Duodenal mucosa (tissue), 2 donors: ENCODE measurements at regions not wholly inside any gene's neighbourhood (a gene's known extent, or its start where the extent isn't known, plus 50 kb on each side); places are given as distances from the start of the nearest gene placed in this dataset.

Experiments used
- H3K27ac ChIP-seq: one replicate; pipeline ENCODE4 v1.7.0; 2013; ENCODE audit warnings: low read depth, low read length
- H3K27me3 ChIP-seq, 2 donors: one replicate each; pipeline ENCODE4 v1.7.0; 2013; ENCODE audit warnings: low read length in 2 of 2, control low read depth in 1 of 2; ENCODE audit not compliant: insufficient read depth in 2 of 2, control insufficient read depth in 1 of 2
- H3K36me3 ChIP-seq, 2 donors: one replicate each; pipeline ENCODE4 v1.7.0; 2013; ENCODE audit warnings: low read length in 2 of 2, control low read depth in 1 of 2; ENCODE audit not compliant: insufficient read depth in 2 of 2, control insufficient read depth in 1 of 2
- H3K4me1 ChIP-seq, 2 donors: one replicate each; pipeline ENCODE4 v1.7.0; 2013; ENCODE audit warnings: low read length in 2 of 2, control low read depth in 1 of 2; ENCODE audit not compliant: insufficient read depth in 2 of 2, control insufficient read depth in 1 of 2
- H3K4me3 ChIP-seq, 2 donors: one replicate each; pipeline ENCODE4 v1.7.0; 2013; ENCODE audit warnings: low read length in 2 of 2, low read depth in 1 of 2
- H3K9ac ChIP-seq, 2 donors: one replicate each; pipeline ENCODE4 v1.7.0; 2013; ENCODE audit warnings: low read length in 2 of 2, low read depth in 1 of 2
- H3K9me3 ChIP-seq, 2 donors: one replicate each; pipeline ENCODE4 v1.7.0; 2013; ENCODE audit warnings: low read length in 2 of 2, control low read depth in 1 of 2; ENCODE audit not compliant: control insufficient read depth in 1 of 2

GRCh38 chr2:30366199-30366691, 80.8 kb upstream of the LCLAT1 start:
- Histone ChIP-seq H3K9me3 (no peaks in the 10 kb centered on the region), H3K9ac (no peak overlapping the region), H3K36me3 (no peaks in the 10 kb centered on the region), H3K4me3 (no peak overlapping the region), H3K27ac (no peak overlapping the region), H3K4me1 (no peaks in the 10 kb centered on the region), H3K27me3 (no peaks in the 10 kb centered on the region)

GRCh38 chr2:30367232-30368070, 79.6 kb upstream of the LCLAT1 start:
- H3K27ac ChIP-seq = no peak overlapping the region
- H3K9ac ChIP-seq = no peak overlapping the region
- H3K27me3 ChIP-seq = no peaks in the 10 kb centered on the region
- H3K36me3 ChIP-seq = no peaks in the 10 kb centered on the region
- peaks cover 0 to 5% of the 10 kb centered on the region in 2 donors for H3K4me1 ChIP-seq
- no peak overlapping the region for H3K4me3 ChIP-seq
- H3K9me3 ChIP-seq = no peaks in the 10 kb centered on the region

DNA sequence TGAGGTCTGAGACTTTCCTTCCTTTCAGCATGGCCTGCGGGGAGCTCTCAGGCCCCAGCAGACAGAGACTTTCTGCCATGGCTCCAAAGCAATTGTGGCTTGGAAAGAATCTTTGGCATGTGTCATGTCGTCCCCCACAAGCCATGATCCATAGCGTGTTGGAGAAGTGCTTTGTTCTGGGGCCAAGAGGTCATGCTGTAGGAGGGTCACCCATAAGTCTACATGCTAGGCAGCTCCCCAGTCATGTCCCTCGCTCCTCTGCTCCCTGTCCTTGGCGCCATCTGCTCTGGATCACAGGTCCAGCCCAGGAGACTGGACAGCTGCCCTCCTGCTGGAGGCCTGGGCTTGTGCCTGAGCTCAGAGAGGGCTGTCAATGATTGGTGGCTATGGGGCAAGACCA, 78.8 kb upstream of the LCLAT1 start:
- no peak overlapping the region for H3K4me3 ChIP-seq
- H3K4me1 ChIP-seq = peaks cover 0 to 5% of the 10 kb centered on the region in 2 donors
- H3K9ac ChIP-seq = no peak overlapping the region
- no peak overlapping the region for H3K27ac ChIP-seq
- no peaks in the 10 kb centered on the region for H3K9me3 ChIP-seq
- H3K27me3 ChIP-seq = no peaks in the 10 kb centered on the region
- H3K36me3 ChIP-seq = no peaks in the 10 kb centered on the region

- no peak overlapping the region for H3K27ac ChIP-seq
These were observed 75.9 kb upstream of the LCLAT1 start for GRCh38 chr2:30371028-30371689.

DNA sequence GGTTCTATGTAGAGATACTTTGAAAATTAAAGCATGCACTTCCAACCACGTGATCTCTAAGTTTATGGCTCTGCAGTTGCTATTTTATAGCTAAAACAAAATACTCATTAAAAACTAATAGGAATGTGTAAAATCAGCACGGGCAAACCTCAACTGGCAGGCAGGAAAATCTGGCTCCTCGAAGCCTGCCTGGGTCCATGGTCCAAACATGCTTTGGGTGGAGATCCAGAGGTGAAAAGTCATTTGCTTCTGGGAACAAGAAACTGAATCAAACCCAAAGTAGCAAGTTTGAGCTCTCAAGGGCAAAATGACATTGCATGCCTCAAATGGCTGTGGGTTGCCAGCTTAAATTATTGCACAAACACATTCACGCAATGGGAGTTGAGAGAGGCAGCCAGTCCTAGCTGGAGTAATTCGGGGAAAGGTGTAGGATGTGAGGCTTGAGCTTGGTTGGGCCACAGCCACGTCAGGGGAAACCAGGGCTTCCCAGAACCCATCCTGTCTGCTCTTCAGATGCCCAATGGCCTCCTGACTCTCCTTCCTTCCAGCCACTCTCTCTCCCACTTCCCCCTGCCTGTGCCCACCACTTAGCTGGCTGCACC, 75.2 kb upstream of the LCLAT1 start:
- Histone ChIP-seq H3K4me1 (peaks cover 0 to 5% of the 10 kb centered on the region in 2 donors), H3K27ac (no peak overlapping the region), H3K36me3 (no peaks in the 10 kb centered on the region), H3K9ac (no peak overlapping the region), H3K4me3 (no peak overlapping the region), H3K9me3 (no peaks in the 10 kb centered on the region), H3K27me3 (no peaks in the 10 kb centered on the region)

More at GRCh38 chr2:30371028-30371689, 75.9 kb upstream of the LCLAT1 start:
- H3K36me3 ChIP-seq = no peaks in the 10 kb centered on the region
- no peak overlapping the region for H3K4me3 ChIP-seq
- peaks cover 0 to 5% of the 10 kb centered on the region in 2 donors for H3K4me1 ChIP-seq
- no peaks in the 10 kb centered on the region for H3K9me3 ChIP-seq
- H3K9ac ChIP-seq = no peak overlapping the region
- H3K27me3 ChIP-seq = no peaks in the 10 kb centered on the region

DNA sequence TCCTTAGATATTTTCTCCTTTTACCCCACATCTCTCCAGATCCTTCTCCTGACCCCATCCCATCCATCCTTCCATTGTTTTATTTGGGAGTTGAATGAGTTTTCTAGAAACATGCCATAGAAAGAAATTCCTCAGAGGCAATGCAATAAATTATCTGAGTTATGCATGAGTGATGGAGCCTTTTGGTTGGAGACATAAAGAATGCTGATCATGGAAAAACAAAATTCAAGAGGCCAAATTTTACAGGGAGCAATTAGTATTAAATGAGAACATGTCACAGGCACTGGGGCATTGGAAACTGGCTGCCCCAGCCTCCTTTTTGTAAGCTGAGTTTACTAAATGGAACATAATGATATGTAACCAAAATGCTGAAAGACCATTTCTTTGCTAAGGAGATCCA, 74.2 kb upstream of the LCLAT1 start:
- H3K27me3 ChIP-seq = no peaks in the 10 kb centered on the region
- no peak overlapping the region for H3K9ac ChIP-seq
- H3K27ac ChIP-seq = no peak overlapping the region
- H3K4me1 ChIP-seq = peaks cover 0 to 5% of the 10 kb centered on the region in 2 donors
- no peaks in the 10 kb centered on the region for H3K9me3 ChIP-seq
- H3K4me3 ChIP-seq = no peak overlapping the region
- H3K36me3 ChIP-seq = no peaks in the 10 kb centered on the region

- Histone ChIP-seq H3K9me3 (no peaks in the 10 kb centered on the region), H3K9ac (no peak overlapping the region), H3K27me3 (no peaks in the 10 kb centered on the region), H3K4me1 (peaks cover 0 to 5% of the 10 kb centered on the region in 2 donors), H3K4me3 (no peak overlapping the region), H3K27ac (no peak overlapping the region), H3K36me3 (no peaks in the 10 kb centered on the region)
These were observed 73.2 kb upstream of the LCLAT1 start for GRCh38 chr2:30373881-30374302.

DNA sequence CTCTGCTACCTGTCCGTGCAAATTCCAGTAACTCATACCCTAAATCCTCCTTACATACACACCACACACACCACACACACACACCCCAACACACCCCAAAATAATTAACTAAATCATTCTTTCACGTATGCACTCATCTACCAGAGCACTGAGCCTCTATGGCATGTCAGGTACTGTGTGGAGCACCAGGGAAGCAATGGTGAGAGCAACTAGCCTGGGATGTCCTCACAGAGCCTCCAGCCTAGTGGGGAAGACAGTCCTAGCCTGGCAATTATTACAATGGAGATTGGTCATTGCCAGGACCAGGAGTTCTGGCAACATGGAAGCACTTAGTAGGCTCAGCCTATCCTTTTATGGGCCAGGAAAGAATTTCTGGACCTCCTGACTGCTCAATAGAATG, 72.7 kb upstream of the LCLAT1 start:
- H3K36me3 ChIP-seq = no peaks in the 10 kb centered on the region
- H3K27me3 ChIP-seq = no peaks in the 10 kb centered on the region
- H3K4me1 ChIP-seq = peaks cover 0 to 5% of the 10 kb centered on the region in 2 donors
- no peaks in the 10 kb centered on the region for H3K9me3 ChIP-seq
- no peak overlapping the region for H3K4me3 ChIP-seq
- no peak overlapping the region for H3K27ac ChIP-seq
- no peak overlapping the region for H3K9ac ChIP-seq

GRCh38 chr2:30375915-30376314, 71.1 kb upstream of the LCLAT1 start:
- Histone ChIP-seq H3K36me3 (no peaks in the 10 kb centered on the region), H3K27ac (no peak overlapping the region), H3K4me3 (no peak overlapping the region), H3K9ac (no peak overlapping the region), H3K9me3 (no peaks in the 10 kb centered on the region), H3K4me1 (peaks cover 0 to 5% of the 10 kb centered on the region in 2 donors), H3K27me3 (no peaks in the 10 kb centered on the region)

DNA sequence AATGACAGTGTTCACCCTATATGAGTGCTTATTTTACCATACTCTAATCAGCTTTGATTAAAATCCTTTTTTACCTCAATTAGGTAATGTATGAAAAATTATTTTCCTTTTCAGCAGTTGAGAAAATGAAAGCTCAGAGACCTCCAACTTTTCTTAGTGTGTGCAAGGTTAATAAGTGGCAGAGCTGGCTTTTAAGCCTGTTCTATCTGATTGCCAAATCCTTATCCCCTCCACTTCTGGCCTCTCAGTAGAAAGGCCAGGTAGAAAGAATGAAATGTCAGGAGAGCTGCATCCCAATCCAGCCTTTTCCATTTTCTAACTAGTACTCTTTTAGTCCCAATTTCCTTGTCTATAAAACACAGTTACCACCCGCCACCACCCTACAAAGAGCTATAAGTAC, 67.6 kb upstream of the LCLAT1 start:
- no peaks in the 10 kb centered on the region for H3K27me3 ChIP-seq
- H3K9me3 ChIP-seq = no peaks in the 10 kb centered on the region
- H3K36me3 ChIP-seq = no peaks in the 10 kb centered on the region
- no peak overlapping the region for H3K27ac ChIP-seq
- no peak overlapping the region for H3K9ac ChIP-seq
- no peaks in the 10 kb centered on the region for H3K4me1 ChIP-seq
- no peak overlapping the region for H3K4me3 ChIP-seq
